GM19395 (cell line): ENCODE measurements at regions not wholly inside any gene's neighbourhood (a gene's known extent, or its start where the extent isn't known, plus 50 kb on each side); places are given as distances from the start of the nearest gene placed in this dataset.

Source experiments
- ATAC-seq: cut with Tn5 transposase; IDR thresholded peaks from one replicate; pipeline ENCODE4 v1.9.1; 2021; ENCODE audit warnings: mild to moderate bottlenecking, moderate library complexity; ENCODE audit not compliant: unreplicated experiment

- no peak for ATAC-seq
Observed at GRCh38 chr9:7546261-7546660, 253.3 kb downstream of the DMAC1 start.

- ATAC-seq, result no peak
Observed at GRCh38 chr9:7545371-7546165, 254.0 kb downstream of the DMAC1 start.

- ATAC-seq, result no peak
Observed at GRCh38 chr9:7542693-7543092, 256.9 kb downstream of the DMAC1 start.

- ATAC-seq, result no peak
Observed at GRCh38 chr9:7542126-7542525, 257.5 kb downstream of the DMAC1 start.

- ATAC-seq, result peak; percentile 91
Observed at GRCh38 chr9:7536310-7536939, 263.2 kb downstream of the DMAC1 start.

GRCh38 chr9:7534211-7534935 lies 265.2 kb downstream of the DMAC1 start:
- ATAC-seq, result no peak

GRCh38 chr9:7533376-7534090 lies 266.0 kb downstream of the DMAC1 start:
- ATAC-seq, result no peak

- ATAC-seq, result no peak
Observed at GRCh38 chr9:7523426-7524043, 276.0 kb downstream of the DMAC1 start.

- no peak for ATAC-seq
Observed at GRCh38 chr9:7520396-7520795, 279.2 kb downstream of the DMAC1 start.

GRCh38 chr9:7516376-7516775 lies 283.2 kb downstream of the DMAC1 start:
- ATAC-seq, result no peak

- no peak for ATAC-seq
Observed at GRCh38 chr9:7510199-7510598, 289.4 kb downstream of the DMAC1 start.

- no peak for ATAC-seq
Observed at GRCh38 chr9:7509576-7510145, 289.9 kb downstream of the DMAC1 start.

GRCh38 chr9:7508516-7508915 lies 291.1 kb downstream of the DMAC1 start:
- ATAC-seq, result no peak

GRCh38 chr9:7507566-7508270 lies 291.9 kb downstream of the DMAC1 start:
- no peak for ATAC-seq

- ATAC-seq, result no peak
Observed at GRCh38 chr9:7507026-7507425, 292.6 kb downstream of the DMAC1 start.

GRCh38 chr9:7500521-7500920 lies 299.1 kb downstream of the DMAC1 start:
- no peak for ATAC-seq

GRCh38 chr9:7491641-7492040 lies 307.9 kb downstream of the DMAC1 start:
- no peak for ATAC-seq

GRCh38 chr9:7490317-7491108 lies 309.1 kb downstream of the DMAC1 start:
- no peak for ATAC-seq

- no peak for ATAC-seq
Observed at GRCh38 chr9:7489036-7489435, 310.5 kb downstream of the DMAC1 start.
